ENCODE measurements at regions not wholly inside any gene's neighbourhood (a gene's known extent, or its start where the extent isn't known, plus 50 kb on each side); places are given as distances from the start of the nearest gene placed in this dataset.

DNA sequence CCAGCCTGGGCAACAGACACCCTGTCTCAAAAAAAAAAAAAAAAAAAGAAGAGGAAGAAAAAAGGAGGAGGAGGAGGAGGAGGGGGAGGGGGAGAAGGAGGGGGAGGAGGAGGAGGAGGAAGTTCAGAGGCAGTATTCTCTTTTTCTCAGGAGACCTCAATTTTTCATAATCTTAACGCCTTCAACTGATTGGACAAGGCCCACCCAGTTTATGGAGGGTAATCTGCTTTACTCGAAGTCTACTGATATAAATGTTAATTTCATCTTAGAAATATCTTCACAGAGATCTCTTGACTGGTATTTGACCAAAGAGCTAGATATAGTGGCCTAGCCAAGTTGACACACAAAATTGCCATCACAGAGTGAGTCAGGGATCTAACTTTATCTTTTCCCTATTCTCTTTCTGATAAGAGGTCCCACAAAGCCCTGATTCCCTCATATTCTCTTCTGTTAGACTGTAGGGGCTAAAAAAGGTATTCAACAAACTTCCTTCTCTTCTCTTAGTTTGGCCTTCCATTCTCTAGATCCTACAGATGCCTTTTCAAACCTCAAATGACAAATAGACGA, 115.5 kb upstream of the ABCA1 start:
- Histone ChIP-seq H3K27ac (ENCODE audit: low read depth, low read length) (no peak overlapping the region), H3K27me3 (ENCODE audit: control insufficient read depth in 1 of 2, insufficient read depth in 2 of 2, low read length in 2 of 2) (no peaks in the 10 kb centered on the region), H3K36me3 (ENCODE audit: control insufficient read depth in 1 of 2, insufficient read depth in 2 of 2, low read length in 2 of 2) (no peaks in the 10 kb centered on the region), H3K4me1 (ENCODE audit: control insufficient read depth in 1 of 2, insufficient read depth in 2 of 2, low read length in 2 of 2) (peaks cover 0 to 10% of the 10 kb centered on the region in 2 donors), H3K9me3 (ENCODE audit: control insufficient read depth in 1 of 2, low read length in 2 of 2) (no peaks in the 10 kb centered on the region), H3K9ac (ENCODE audit: low read depth in 1 of 2, low read length in 2 of 2) (no peak overlapping the region), H3K4me3 (ENCODE audit: low read depth in 1 of 2, low read length in 2 of 2) (no peak overlapping the region)

GRCh38 chr9:105044518-105044917, 116.6 kb upstream of the ABCA1 start:
- Histone ChIP-seq H3K9ac (ENCODE audit: low read depth in 1 of 2, low read length in 2 of 2) (no peak overlapping the region), H3K36me3 (ENCODE audit: control insufficient read depth in 1 of 2, insufficient read depth in 2 of 2, low read length in 2 of 2) (no peaks in the 10 kb centered on the region), H3K4me3 (ENCODE audit: low read depth in 1 of 2, low read length in 2 of 2) (no peak overlapping the region), H3K9me3 (ENCODE audit: control insufficient read depth in 1 of 2, low read length in 2 of 2) (no peaks in the 10 kb centered on the region), H3K4me1 (ENCODE audit: control insufficient read depth in 1 of 2, insufficient read depth in 2 of 2, low read length in 2 of 2) (peaks cover 0 to 10% of the 10 kb centered on the region in 2 donors), H3K27me3 (ENCODE audit: control insufficient read depth in 1 of 2, insufficient read depth in 2 of 2, low read length in 2 of 2) (no peaks in the 10 kb centered on the region), H3K27ac (ENCODE audit: low read depth, low read length) (no peak overlapping the region)

- Histone ChIP-seq H3K4me1 (ENCODE audit: control insufficient read depth in 1 of 2, insufficient read depth in 2 of 2, low read length in 2 of 2) (peaks cover 0 to 10% of the 10 kb centered on the region in 2 donors), H3K9ac (ENCODE audit: low read depth in 1 of 2, low read length in 2 of 2) (no peak overlapping the region), H3K9me3 (ENCODE audit: control insufficient read depth in 1 of 2, low read length in 2 of 2) (no peaks in the 10 kb centered on the region), H3K4me3 (ENCODE audit: low read depth in 1 of 2, low read length in 2 of 2) (no peak overlapping the region), H3K27me3 (ENCODE audit: control insufficient read depth in 1 of 2, insufficient read depth in 2 of 2, low read length in 2 of 2) (no peaks in the 10 kb centered on the region), H3K36me3 (ENCODE audit: control insufficient read depth in 1 of 2, insufficient read depth in 2 of 2, low read length in 2 of 2) (no peaks in the 10 kb centered on the region), H3K27ac (ENCODE audit: low read depth, low read length) (no peak overlapping the region)
Measured at GRCh38 chr9:105046907-105047741, 119.2 kb upstream of the ABCA1 start.

GRCh38 chr9:105047742-105048041, 119.7 kb upstream of the ABCA1 start:
- Histone ChIP-seq H3K27ac (ENCODE audit: low read depth, low read length) (no peak overlapping the region), H3K9ac (ENCODE audit: low read depth in 1 of 2, low read length in 2 of 2) (no peak overlapping the region)

GRCh38 chr9:105048331-105048730, 120.4 kb upstream of the ABCA1 start:
- H3K9me3 ChIP-seq (ENCODE audit: control insufficient read depth in 1 of 2, low read length in 2 of 2): no peaks in the 10 kb centered on the region
- no peak overlapping the region for H3K9ac ChIP-seq (ENCODE audit: low read depth in 1 of 2, low read length in 2 of 2)
- no peak overlapping the region for H3K27ac ChIP-seq (ENCODE audit: low read depth, low read length)

More at GRCh38 chr9:105047742-105048041, 119.7 kb upstream of the ABCA1 start:
- H3K4me3 ChIP-seq (ENCODE audit: low read depth in 1 of 2, low read length in 2 of 2): no peak overlapping the region
- H3K27me3 ChIP-seq (ENCODE audit: control insufficient read depth in 1 of 2, insufficient read depth in 2 of 2, low read length in 2 of 2): no peaks in the 10 kb centered on the region
- peaks cover 0 to 10% of the 10 kb centered on the region in 2 donors for H3K4me1 ChIP-seq (ENCODE audit: control insufficient read depth in 1 of 2, insufficient read depth in 2 of 2, low read length in 2 of 2)
- H3K36me3 ChIP-seq (ENCODE audit: control insufficient read depth in 1 of 2, insufficient read depth in 2 of 2, low read length in 2 of 2): no peaks in the 10 kb centered on the region
- no peaks in the 10 kb centered on the region for H3K9me3 ChIP-seq (ENCODE audit: control insufficient read depth in 1 of 2, low read length in 2 of 2)

DNA sequence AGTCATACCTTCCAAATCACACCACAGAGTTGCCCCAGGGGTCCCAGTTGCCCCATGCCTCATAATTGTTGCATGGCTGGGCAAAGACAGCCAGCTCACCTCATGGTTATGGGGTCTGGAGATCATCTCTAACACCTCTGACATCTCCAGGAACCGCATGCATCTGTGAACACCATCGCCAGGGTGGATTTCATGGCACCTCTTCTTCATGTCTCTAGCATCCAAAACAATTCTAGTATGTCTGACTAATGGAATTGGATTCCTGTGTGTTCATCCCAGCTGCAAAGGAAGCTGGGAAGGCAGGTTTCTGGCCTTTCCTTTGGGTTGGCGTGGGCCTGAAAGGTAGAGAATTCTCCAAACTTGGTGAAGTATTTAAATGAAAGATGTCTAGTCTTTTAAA, 122.3 kb upstream of the ABCA1 start:
- no peak overlapping the region for H3K9ac ChIP-seq (ENCODE audit: low read depth in 1 of 2, low read length in 2 of 2)
- H3K27me3 ChIP-seq (ENCODE audit: control insufficient read depth in 1 of 2, insufficient read depth in 2 of 2, low read length in 2 of 2): no peaks in the 10 kb centered on the region
- H3K4me3 ChIP-seq (ENCODE audit: low read depth in 1 of 2, low read length in 2 of 2): no peak overlapping the region
- H3K27ac ChIP-seq (ENCODE audit: low read depth, low read length): no peak overlapping the region
- peaks cover 0 to 4% of the 10 kb centered on the region in 2 donors for H3K9me3 ChIP-seq (ENCODE audit: control insufficient read depth in 1 of 2, low read length in 2 of 2)
- peaks cover 0 to 10% of the 10 kb centered on the region in 2 donors for H3K4me1 ChIP-seq (ENCODE audit: control insufficient read depth in 1 of 2, insufficient read depth in 2 of 2, low read length in 2 of 2)
- no peaks in the 10 kb centered on the region for H3K36me3 ChIP-seq (ENCODE audit: control insufficient read depth in 1 of 2, insufficient read depth in 2 of 2, low read length in 2 of 2)

More at GRCh38 chr9:105048331-105048730, 120.4 kb upstream of the ABCA1 start:
- Histone ChIP-seq H3K27me3 (ENCODE audit: control insufficient read depth in 1 of 2, insufficient read depth in 2 of 2, low read length in 2 of 2) (no peaks in the 10 kb centered on the region), H3K4me1 (ENCODE audit: control insufficient read depth in 1 of 2, insufficient read depth in 2 of 2, low read length in 2 of 2) (peaks cover 0 to 10% of the 10 kb centered on the region in 2 donors), H3K36me3 (ENCODE audit: control insufficient read depth in 1 of 2, insufficient read depth in 2 of 2, low read length in 2 of 2) (no peaks in the 10 kb centered on the region), H3K4me3 (ENCODE audit: low read depth in 1 of 2, low read length in 2 of 2) (no peak overlapping the region)

DNA sequence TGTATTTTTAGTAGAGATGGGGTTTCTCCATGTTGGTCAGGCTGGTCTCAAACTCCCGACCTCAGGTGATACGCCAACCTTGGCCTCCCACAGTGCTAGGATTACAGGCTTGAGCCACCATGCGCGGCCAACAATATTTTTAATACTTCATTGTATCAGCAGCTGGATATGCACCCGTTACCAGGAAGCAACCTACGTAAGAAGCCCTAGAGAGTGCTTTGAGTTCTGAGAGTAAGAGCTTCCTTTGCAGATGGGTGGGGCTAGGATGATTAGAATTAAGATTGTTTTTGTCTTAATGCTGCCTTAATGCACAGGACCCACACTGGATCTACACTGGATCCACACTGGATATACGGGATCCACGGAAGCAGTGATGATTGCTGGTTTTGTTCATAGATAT, 123.9 kb upstream of the ABCA1 start:
- no peak overlapping the region for H3K4me3 ChIP-seq (ENCODE audit: low read depth in 1 of 2, low read length in 2 of 2)
- H3K27me3 ChIP-seq (ENCODE audit: control insufficient read depth in 1 of 2, insufficient read depth in 2 of 2, low read length in 2 of 2): no peaks in the 10 kb centered on the region
- H3K9ac ChIP-seq (ENCODE audit: low read depth in 1 of 2, low read length in 2 of 2): no peak overlapping the region
- peaks cover 0 to 4% of the 10 kb centered on the region in 2 donors for H3K9me3 ChIP-seq (ENCODE audit: control insufficient read depth in 1 of 2, low read length in 2 of 2)
- H3K27ac ChIP-seq (ENCODE audit: low read depth, low read length): no peak overlapping the region
- no peaks in the 10 kb centered on the region for H3K36me3 ChIP-seq (ENCODE audit: control insufficient read depth in 1 of 2, insufficient read depth in 2 of 2, low read length in 2 of 2)
- peaks cover 0 to 8% of the 10 kb centered on the region in 2 donors for H3K4me1 ChIP-seq (ENCODE audit: control insufficient read depth in 1 of 2, insufficient read depth in 2 of 2, low read length in 2 of 2)

DNA sequence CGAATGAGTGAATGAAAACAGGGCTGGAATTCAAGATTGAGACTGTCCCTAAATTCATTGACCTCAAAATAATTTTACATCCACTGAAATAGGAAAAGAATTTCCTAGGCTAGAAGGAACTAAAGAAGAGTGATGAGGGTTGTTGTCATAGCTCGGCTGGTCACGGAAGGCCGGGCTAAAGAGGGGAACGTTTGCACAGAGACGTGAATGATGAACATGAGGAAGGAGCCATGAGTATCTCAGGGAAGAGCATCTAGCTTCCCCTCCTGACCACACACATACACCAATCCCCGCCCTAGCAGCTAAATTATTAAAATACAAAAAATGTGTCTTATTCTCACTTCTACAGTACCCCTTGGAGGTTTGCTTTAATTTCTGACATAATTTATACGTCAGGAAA, 124.4 kb upstream of the ABCA1 start:
- Histone ChIP-seq H3K27ac (ENCODE audit: low read depth, low read length) (no peak overlapping the region), H3K9me3 (ENCODE audit: control insufficient read depth in 1 of 2, low read length in 2 of 2) (peaks cover 0 to 4% of the 10 kb centered on the region in 2 donors), H3K27me3 (ENCODE audit: control insufficient read depth in 1 of 2, insufficient read depth in 2 of 2, low read length in 2 of 2) (no peaks in the 10 kb centered on the region), H3K4me3 (ENCODE audit: low read depth in 1 of 2, low read length in 2 of 2) (no peak overlapping the region), H3K4me1 (ENCODE audit: control insufficient read depth in 1 of 2, insufficient read depth in 2 of 2, low read length in 2 of 2) (peaks cover 0 to 3% of the 10 kb centered on the region in 2 donors), H3K9ac (ENCODE audit: low read depth in 1 of 2, low read length in 2 of 2) (no peak overlapping the region), H3K36me3 (ENCODE audit: control insufficient read depth in 1 of 2, insufficient read depth in 2 of 2, low read length in 2 of 2) (no peaks in the 10 kb centered on the region)

DNA sequence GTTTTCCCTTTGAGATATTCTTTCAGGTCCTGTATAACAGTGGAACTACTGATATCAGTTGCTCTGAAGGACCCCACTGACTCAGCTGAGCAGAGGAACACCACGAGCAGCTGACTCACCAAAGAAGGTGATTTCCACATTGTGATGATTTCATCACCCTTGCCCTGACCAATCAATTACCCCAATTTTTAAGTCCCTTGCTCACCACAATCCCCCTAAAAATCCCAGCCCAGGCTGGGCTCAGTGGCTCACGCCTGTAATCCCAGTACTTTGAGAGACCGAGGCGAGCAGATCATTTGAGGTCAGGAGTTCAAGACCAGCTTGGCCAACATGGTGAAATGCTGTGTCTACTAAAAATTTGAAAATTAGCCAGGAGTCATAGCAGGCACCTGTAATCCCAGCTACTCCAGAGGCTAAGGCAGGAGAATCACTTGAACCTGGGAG, 125.3 kb upstream of the ABCA1 start:
- H3K9me3 ChIP-seq (ENCODE audit: control insufficient read depth in 1 of 2, low read length in 2 of 2): peaks cover 0 to 4% of the 10 kb centered on the region in 2 donors
- H3K36me3 ChIP-seq (ENCODE audit: control insufficient read depth in 1 of 2, insufficient read depth in 2 of 2, low read length in 2 of 2): no peaks in the 10 kb centered on the region
- H3K27ac ChIP-seq (ENCODE audit: low read depth, low read length): no peak overlapping the region
- no peaks in the 10 kb centered on the region for H3K4me1 ChIP-seq (ENCODE audit: control insufficient read depth in 1 of 2, insufficient read depth in 2 of 2, low read length in 2 of 2)
- H3K9ac ChIP-seq (ENCODE audit: low read depth in 1 of 2, low read length in 2 of 2): no peak overlapping the region
- H3K4me3 ChIP-seq (ENCODE audit: low read depth in 1 of 2, low read length in 2 of 2): no peak overlapping the region
- no peaks in the 10 kb centered on the region for H3K27me3 ChIP-seq (ENCODE audit: control insufficient read depth in 1 of 2, insufficient read depth in 2 of 2, low read length in 2 of 2)

- Histone ChIP-seq H3K4me1 (ENCODE audit: control insufficient read depth in 1 of 2, insufficient read depth in 2 of 2, low read length in 2 of 2) (no peaks in the 10 kb centered on the region), H3K36me3 (ENCODE audit: control insufficient read depth in 1 of 2, insufficient read depth in 2 of 2, low read length in 2 of 2) (no peaks in the 10 kb centered on the region), H3K9me3 (ENCODE audit: control insufficient read depth in 1 of 2, low read length in 2 of 2) (peaks cover 0 to 4% of the 10 kb centered on the region in 2 donors), H3K27me3 (ENCODE audit: control insufficient read depth in 1 of 2, insufficient read depth in 2 of 2, low read length in 2 of 2) (no peaks in the 10 kb centered on the region), H3K4me3 (ENCODE audit: low read depth in 1 of 2, low read length in 2 of 2) (no peak overlapping the region), H3K27ac (ENCODE audit: low read depth, low read length) (no peak overlapping the region), H3K9ac (ENCODE audit: low read depth in 1 of 2, low read length in 2 of 2) (no peak overlapping the region)
Measured at GRCh38 chr9:105054491-105054890, 126.5 kb upstream of the ABCA1 start.

Data from duodenal mucosa (tissue), 2 donors.